ENCODE measurements at regions not wholly inside any gene's neighbourhood (a gene's known extent, or its start where the extent isn't known, plus 50 kb on each side); places are given as distances from the start of the nearest gene placed in this dataset.

DNA sequence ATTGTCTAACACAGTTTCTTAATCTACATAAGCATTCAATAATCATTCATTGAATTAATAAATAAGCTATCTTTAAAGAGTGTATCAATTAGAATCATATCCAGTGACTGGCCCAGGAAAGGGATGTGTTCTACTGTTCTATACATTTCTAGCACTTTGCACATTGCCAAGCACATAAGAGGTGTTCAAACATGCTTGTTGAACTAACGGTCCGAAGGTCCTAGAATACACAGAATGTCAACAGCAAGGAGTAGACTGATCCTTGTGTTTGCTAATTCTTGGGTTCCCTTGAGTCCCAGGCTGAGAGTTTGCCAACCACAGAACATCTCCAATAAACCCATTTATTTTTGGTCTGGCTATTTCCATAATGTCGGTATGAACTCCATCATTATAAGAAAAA lies 331.7 kb upstream of the DCC start:
- no peak overlapping the region for H3K27ac ChIP-seq (ENCODE audit: insufficient read depth, low read depth, low read length, poor library complexity, severe bottlenecking)
- 62% methylated on average over 3 of the region's 3 CpGs for WGBS, 2 experiments
- no peaks in the 10 kb centered on the region for H3K27me3 ChIP-seq (ENCODE audit: control insufficient read depth, insufficient read depth, low read length, poor library complexity, severe bottlenecking)
- H3K4me3 ChIP-seq (ENCODE audit: insufficient read depth, low read depth, low read length), result no peak overlapping the region
- no peaks in the 10 kb centered on the region for H3K36me3 ChIP-seq (ENCODE audit: control insufficient read depth, insufficient read depth, low read length)
- no peaks in the 10 kb centered on the region for H3K9me3 ChIP-seq (ENCODE audit: control insufficient read depth, low read length)
- no peaks in the 10 kb centered on the region for H3K4me1 ChIP-seq (ENCODE audit: control insufficient read depth, insufficient read depth, low read length)

DNA sequence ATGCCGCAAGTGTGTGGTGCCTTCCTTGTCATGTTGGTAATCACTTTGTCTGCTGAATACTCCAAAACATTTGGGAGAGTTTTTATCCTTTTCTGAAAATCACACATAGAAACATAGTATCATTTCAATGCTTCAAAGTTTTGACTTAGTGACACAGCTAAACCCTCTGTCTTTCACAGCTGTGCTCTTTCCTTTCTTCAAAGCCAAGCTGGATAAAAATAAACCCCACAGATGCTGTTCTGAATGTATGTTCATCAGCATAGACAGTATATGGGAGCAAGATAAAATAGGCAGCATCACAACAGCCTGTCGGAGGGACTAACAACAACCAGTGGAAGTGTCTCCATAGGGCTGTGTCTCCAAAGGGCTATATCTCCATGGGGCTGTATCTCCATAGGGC lies 331.3 kb upstream of the DCC start:
- Histone ChIP-seq H3K27ac (ENCODE audit: insufficient read depth, low read depth, low read length, poor library complexity, severe bottlenecking) (no peak overlapping the region), H3K4me3 (ENCODE audit: insufficient read depth, low read depth, low read length) (no peak overlapping the region), H3K27me3 (ENCODE audit: control insufficient read depth, insufficient read depth, low read length, poor library complexity, severe bottlenecking) (no peaks in the 10 kb centered on the region), H3K9me3 (ENCODE audit: control insufficient read depth, low read length) (no peaks in the 10 kb centered on the region), H3K4me1 (ENCODE audit: control insufficient read depth, insufficient read depth, low read length) (no peaks in the 10 kb centered on the region), H3K36me3 (ENCODE audit: control insufficient read depth, insufficient read depth, low read length) (no peaks in the 10 kb centered on the region)
- WGBS, 2 experiments, result 96 to 97% methylated on average over 2 of the region's 2 CpGs

DNA sequence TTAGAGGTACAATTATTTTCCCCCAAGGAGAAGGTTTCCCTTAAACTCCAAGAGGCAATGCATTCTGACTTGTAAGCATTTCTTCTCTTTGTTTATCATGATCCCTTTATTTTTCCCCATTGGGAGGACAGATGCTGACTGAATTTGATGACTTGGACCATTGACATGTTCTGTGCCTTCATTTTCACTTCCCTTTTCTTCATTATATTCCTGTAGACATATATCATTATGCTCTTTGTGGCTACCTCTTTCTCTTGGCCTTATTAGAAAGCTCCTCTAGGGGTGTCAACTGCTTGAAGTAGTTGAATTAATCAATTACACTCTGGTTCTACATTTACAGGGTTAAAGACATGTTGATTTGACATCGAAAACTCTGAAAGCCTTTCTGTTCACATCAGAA lies 330.0 kb upstream of the DCC start:
- WGBS, 2 experiments, result 90 to 96% methylated on average over 1 of the region's 1 CpG

DNA sequence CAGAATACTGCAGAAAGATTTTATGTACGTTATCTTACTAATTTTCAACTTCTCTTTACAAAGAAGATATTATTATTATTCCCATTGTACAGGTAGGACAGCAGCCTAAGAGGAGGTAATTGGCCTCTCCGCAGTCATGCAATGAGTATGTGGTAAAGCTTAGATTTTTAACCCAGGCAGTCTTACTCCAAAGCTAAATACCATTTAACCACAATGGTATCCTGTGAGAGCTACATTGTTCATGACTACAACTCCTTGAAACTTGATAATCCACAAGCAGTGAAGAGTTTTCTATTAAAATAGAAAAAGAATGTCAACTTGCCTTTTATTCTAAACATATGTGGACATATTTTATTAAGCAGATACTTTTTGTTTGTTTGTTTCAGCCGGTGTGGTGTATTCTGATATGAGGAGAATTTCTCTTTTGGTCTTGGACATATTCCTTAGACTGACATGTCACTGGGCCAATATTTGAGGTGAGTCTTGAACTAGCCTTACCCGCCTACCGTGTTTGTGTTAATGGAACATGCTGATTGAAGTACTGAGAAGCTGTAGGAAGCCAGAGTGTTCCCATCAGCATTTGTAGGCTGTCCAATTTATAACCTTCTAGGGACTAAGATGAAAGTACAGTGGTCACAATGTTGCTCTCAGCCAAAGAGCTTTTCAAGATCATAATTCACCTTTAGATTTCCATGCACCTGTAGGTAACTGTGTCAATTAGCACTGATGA lies 293.9 kb upstream of the DCC start:
- peaks cover 10% of the 10 kb centered on the region for H3K4me1 ChIP-seq (ENCODE audit: control insufficient read depth, insufficient read depth, low read length)
- no peaks in the 10 kb centered on the region for H3K9me3 ChIP-seq (ENCODE audit: control insufficient read depth, low read length)
- no peaks in the 10 kb centered on the region for H3K27me3 ChIP-seq (ENCODE audit: control insufficient read depth, insufficient read depth, low read length, poor library complexity, severe bottlenecking)
- 96% methylated on average over 4 to 5 of the region's 5 CpGs for WGBS, 2 experiments
- no peaks in the 10 kb centered on the region for H3K36me3 ChIP-seq (ENCODE audit: control insufficient read depth, insufficient read depth, low read length)
- peak overlapping the region; percentile 2 for H3K27ac ChIP-seq (ENCODE audit: insufficient read depth, low read depth, low read length, poor library complexity, severe bottlenecking)
- no peak overlapping the region for H3K4me3 ChIP-seq (ENCODE audit: insufficient read depth, low read depth, low read length)

More for the DNA sequence above, 330.0 kb upstream of the DCC start:
- Histone ChIP-seq H3K4me1 (ENCODE audit: control insufficient read depth, insufficient read depth, low read length) (no peaks in the 10 kb centered on the region), H3K36me3 (ENCODE audit: control insufficient read depth, insufficient read depth, low read length) (no peaks in the 10 kb centered on the region), H3K9me3 (ENCODE audit: control insufficient read depth, low read length) (no peaks in the 10 kb centered on the region), H3K27ac (ENCODE audit: insufficient read depth, low read depth, low read length, poor library complexity, severe bottlenecking) (no peak overlapping the region), H3K4me3 (ENCODE audit: insufficient read depth, low read depth, low read length) (no peak overlapping the region), H3K27me3 (ENCODE audit: control insufficient read depth, insufficient read depth, low read length, poor library complexity, severe bottlenecking) (no peaks in the 10 kb centered on the region)

DNA sequence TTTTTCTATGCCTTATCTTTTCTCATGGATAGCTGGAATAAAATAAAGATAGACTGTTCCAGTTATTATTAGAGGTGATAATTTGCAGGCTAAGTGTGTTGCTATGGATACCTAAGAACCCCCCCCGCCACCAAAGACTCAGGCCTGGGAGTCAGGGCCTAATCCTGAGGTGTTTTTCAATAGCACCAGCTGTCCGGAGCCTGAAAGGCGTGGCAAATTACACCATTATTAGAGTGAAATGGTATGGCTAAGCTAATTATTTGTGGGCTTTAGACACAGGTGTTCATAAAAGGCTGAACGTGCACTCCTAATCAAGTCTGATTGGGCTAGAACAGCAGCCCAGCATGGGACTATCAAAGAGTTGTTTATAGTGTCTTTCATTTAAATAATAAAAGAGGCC lies 293.2 kb upstream of the DCC start:
- Histone ChIP-seq H3K4me1 (ENCODE audit: control insufficient read depth, insufficient read depth, low read length) (peaks cover 10% of the 10 kb centered on the region), H3K27me3 (ENCODE audit: control insufficient read depth, insufficient read depth, low read length, poor library complexity, severe bottlenecking) (no peaks in the 10 kb centered on the region), H3K27ac (ENCODE audit: insufficient read depth, low read depth, low read length, poor library complexity, severe bottlenecking) (no peak overlapping the region), H3K4me3 (ENCODE audit: insufficient read depth, low read depth, low read length) (no peak overlapping the region), H3K9me3 (ENCODE audit: control insufficient read depth, low read length) (no peaks in the 10 kb centered on the region), H3K36me3 (ENCODE audit: control insufficient read depth, insufficient read depth, low read length) (no peaks in the 10 kb centered on the region)
- 40 to 47% methylated on average over 3 to 4 of the region's 4 CpGs for WGBS, 2 experiments

DNA sequence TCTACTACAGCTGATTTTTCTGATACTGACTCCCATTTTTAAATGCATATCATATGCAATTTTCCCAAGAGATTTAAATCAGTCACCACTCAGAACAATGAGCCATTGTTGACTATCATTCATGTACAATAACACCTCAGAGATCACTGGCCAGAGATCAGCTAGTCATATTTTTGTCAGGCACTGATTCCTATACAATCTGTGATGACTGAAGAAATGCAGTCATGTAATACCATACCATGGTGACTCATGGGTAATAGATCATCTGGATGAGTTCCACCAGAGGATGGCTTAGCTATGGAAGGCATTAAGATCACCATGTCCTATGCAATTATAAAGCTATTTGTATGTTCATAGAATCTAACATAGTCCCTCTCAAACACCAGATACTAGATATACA lies 285.7 kb upstream of the DCC start:
- no peaks in the 10 kb centered on the region for H3K36me3 ChIP-seq (ENCODE audit: control insufficient read depth, insufficient read depth, low read length)
- no peaks in the 10 kb centered on the region for H3K4me1 ChIP-seq (ENCODE audit: control insufficient read depth, insufficient read depth, low read length)

DNA sequence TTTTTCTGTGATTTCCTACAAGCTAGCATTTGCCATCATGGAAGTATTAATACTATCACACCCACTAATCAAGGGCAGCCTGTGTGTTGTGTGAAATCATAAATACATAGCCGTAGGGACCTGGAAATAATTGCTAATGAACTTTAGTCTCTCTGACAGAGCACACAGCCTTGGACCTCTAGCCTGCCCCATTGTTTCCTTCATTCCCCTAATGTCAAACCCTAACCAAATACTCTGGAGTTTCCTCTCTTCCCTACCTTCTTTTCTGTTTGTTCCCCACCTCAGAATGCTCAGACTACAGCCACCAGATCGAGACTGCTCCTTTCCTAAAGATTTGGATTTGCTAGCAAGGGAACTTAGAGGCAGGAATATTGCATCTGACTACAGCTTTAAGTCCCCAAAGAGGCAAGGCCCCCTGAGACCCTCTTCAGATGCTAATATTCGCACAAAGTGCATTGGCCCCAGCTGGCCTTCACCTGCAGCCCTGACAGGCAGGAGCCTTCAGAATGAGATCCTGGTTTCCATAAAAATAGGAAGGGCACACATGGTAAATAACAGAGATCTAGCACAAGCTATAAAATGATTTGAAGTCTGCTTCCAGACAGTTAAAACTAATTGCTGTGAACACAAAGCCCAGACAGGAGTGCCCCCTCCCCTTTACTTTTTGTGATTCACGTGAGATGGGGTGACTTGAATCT lies 279.2 kb upstream of the DCC start:
- H3K27me3 ChIP-seq (ENCODE audit: control insufficient read depth, insufficient read depth, low read length, poor library complexity, severe bottlenecking), result no peaks in the 10 kb centered on the region
- no peaks in the 10 kb centered on the region for H3K9me3 ChIP-seq (ENCODE audit: control insufficient read depth, low read length)
- 22 to 35% methylated on average over 3 to 4 of the region's 4 CpGs for WGBS, 2 experiments
- peak overlapping the region; percentile 0 for H3K27ac ChIP-seq (ENCODE audit: insufficient read depth, low read depth, low read length, poor library complexity, severe bottlenecking)
- peaks cover 10% of the 10 kb centered on the region for H3K4me1 ChIP-seq (ENCODE audit: control insufficient read depth, insufficient read depth, low read length)
- H3K36me3 ChIP-seq (ENCODE audit: control insufficient read depth, insufficient read depth, low read length), result no peaks in the 10 kb centered on the region
- no peak overlapping the region for H3K4me3 ChIP-seq (ENCODE audit: insufficient read depth, low read depth, low read length)

More for the DNA sequence above, 285.7 kb upstream of the DCC start:
- Histone ChIP-seq H3K9me3 (ENCODE audit: control insufficient read depth, low read length) (no peaks in the 10 kb centered on the region), H3K27ac (ENCODE audit: insufficient read depth, low read depth, low read length, poor library complexity, severe bottlenecking) (no peak overlapping the region), H3K27me3 (ENCODE audit: control insufficient read depth, insufficient read depth, low read length, poor library complexity, severe bottlenecking) (no peaks in the 10 kb centered on the region), H3K4me3 (ENCODE audit: insufficient read depth, low read depth, low read length) (no peak overlapping the region)

DNA sequence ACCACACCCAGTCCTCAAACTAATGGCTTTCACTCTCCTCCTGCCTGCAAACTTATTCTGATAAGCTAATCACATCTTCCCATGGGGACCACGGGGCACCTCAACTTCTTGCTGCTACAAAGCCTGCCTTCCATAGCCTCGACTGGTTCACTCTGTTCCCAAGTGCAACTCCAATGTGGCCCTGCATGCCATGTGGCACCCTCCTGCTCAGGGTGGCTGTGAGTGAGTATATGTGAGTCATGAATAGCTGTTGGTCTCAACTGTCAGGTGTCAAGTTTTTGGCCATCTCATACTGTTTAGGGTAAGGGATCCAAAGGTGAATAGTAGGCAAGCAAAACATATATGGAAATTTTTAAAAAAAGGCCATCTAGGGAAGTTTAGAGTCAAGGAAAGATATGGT lies 276.1 kb upstream of the DCC start:
- Histone ChIP-seq H3K4me1 (ENCODE audit: control insufficient read depth, insufficient read depth, low read length) (peaks cover 10% of the 10 kb centered on the region), H3K9me3 (ENCODE audit: control insufficient read depth, low read length) (no peaks in the 10 kb centered on the region), H3K4me3 (ENCODE audit: insufficient read depth, low read depth, low read length) (no peak overlapping the region), H3K27me3 (ENCODE audit: control insufficient read depth, insufficient read depth, low read length, poor library complexity, severe bottlenecking) (no peaks in the 10 kb centered on the region), H3K27ac (ENCODE audit: insufficient read depth, low read depth, low read length, poor library complexity, severe bottlenecking) (no peak overlapping the region), H3K36me3 (ENCODE audit: control insufficient read depth, insufficient read depth, low read length) (no peaks in the 10 kb centered on the region)
- WGBS, 2 experiments, result 92 to 97% methylated on average over 2 of the region's 2 CpGs

DNA sequence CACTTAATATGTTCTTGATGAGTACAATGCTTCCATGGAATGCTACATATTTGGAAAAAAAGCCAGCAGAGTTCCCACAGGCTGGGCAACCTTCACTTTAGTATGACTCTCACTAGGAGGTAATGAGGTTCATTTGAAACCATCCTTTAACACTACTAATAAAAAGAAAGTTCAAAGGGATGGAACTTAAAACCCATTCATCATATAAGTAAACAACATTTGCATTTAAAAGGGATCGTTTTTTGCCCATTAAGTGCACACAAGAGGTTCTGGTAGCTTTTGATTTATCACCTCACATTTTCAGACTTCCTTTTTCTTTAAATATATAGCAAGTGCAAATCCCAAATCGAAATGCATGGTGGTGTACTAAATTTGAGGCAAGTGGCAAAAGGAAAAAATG lies 270.8 kb upstream of the DCC start:
- no peaks in the 10 kb centered on the region for H3K27me3 ChIP-seq (ENCODE audit: control insufficient read depth, insufficient read depth, low read length, poor library complexity, severe bottlenecking)
- peaks cover 5% of the 10 kb centered on the region for H3K4me1 ChIP-seq (ENCODE audit: control insufficient read depth, insufficient read depth, low read length)
- H3K9me3 ChIP-seq (ENCODE audit: control insufficient read depth, low read length), result peaks cover 4% of the 10 kb centered on the region
- no peak overlapping the region for H3K27ac ChIP-seq (ENCODE audit: insufficient read depth, low read depth, low read length, poor library complexity, severe bottlenecking)
- no peaks in the 10 kb centered on the region for H3K36me3 ChIP-seq (ENCODE audit: control insufficient read depth, insufficient read depth, low read length)
- no peak overlapping the region for H3K4me3 ChIP-seq (ENCODE audit: insufficient read depth, low read depth, low read length)
- WGBS, 2 experiments, result 20 to 44% methylated on average over 1 to 2 of the region's 2 CpGs

DNA sequence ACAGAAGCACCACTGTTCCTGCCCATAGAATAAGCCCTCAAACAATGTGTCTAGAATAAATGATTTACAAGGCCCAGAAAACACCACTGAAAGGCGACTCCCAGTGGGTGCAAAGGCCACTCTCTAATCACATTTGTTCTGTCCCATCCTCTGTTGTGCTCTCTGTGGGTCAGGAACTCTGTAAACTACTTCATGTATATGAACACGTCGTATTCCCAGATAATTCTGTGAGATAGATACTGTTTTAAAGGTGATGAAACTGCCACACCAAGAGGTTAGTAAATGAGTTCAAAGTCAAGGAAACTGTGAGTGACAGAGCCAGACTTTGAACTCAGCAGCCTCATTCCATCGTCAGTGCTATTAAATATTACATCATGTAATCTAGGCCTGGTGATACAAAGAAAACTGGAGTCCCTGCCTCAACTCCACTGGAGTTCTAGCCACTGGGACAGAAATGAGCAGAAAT lies 269.7 kb upstream of the DCC start:
- Histone ChIP-seq H3K36me3 (ENCODE audit: control insufficient read depth, insufficient read depth, low read length) (no peaks in the 10 kb centered on the region), H3K9me3 (ENCODE audit: control insufficient read depth, low read length) (peaks cover 4% of the 10 kb centered on the region), H3K27ac (ENCODE audit: insufficient read depth, low read depth, low read length, poor library complexity, severe bottlenecking) (no peak overlapping the region), H3K4me1 (ENCODE audit: control insufficient read depth, insufficient read depth, low read length) (peaks cover 5% of the 10 kb centered on the region), H3K4me3 (ENCODE audit: insufficient read depth, low read depth, low read length) (no peak overlapping the region), H3K27me3 (ENCODE audit: control insufficient read depth, insufficient read depth, low read length, poor library complexity, severe bottlenecking) (no peaks in the 10 kb centered on the region)
- 95 to 99% methylated on average over 4 of the region's 4 CpGs for WGBS, 2 experiments

Data from ectodermal cell (in vitro differentiated cells).